DOHH2 (cell line): ENCODE measurements at regions not wholly inside any gene's neighbourhood (a gene's known extent, or its start where the extent isn't known, plus 50 kb on each side); places are given as distances from the start of the nearest gene placed in this dataset.

Experiments
- H3F3A ChIP-seq: fragments of 200-600 bp; sonication (generic), shearing (Covaris generic); 2 replicates; pipeline ENCODE4 v1.6.0; 2016; ENCODE audit warnings: antibody characterized with exemption, mild to moderate bottlenecking; ENCODE audit not compliant: control insufficient read depth, insufficient read depth
- H3K27ac ChIP-seq: fragments of 200-600 bp; sonication (generic); 2 replicates; pipeline ENCODE4 v1.5.1; 2014; ENCODE audit warnings: low read depth, mild to moderate bottlenecking, low read length, moderate library complexity
- H3K27me3 ChIP-seq: fragments of 200-600 bp; sonication (generic); 2 replicates; pipeline ENCODE4 v1.6.1; 2014; ENCODE audit warnings: mild to moderate bottlenecking, low read length, mixed read lengths; ENCODE audit not compliant: control insufficient read depth
- H3K36me3 ChIP-seq: fragments of 200-600 bp; sonication (generic); 2 replicates; pipeline ENCODE4 v1.6.1; 2014; ENCODE audit warnings: mild to moderate bottlenecking, low read length, moderate library complexity, mixed read lengths; ENCODE audit not compliant: control insufficient read depth
- H3K4me1 ChIP-seq: fragments of 200-600 bp; sonication (generic); 2 replicates; pipeline ENCODE4 v1.6.1; 2014; ENCODE audit warnings: mild to moderate bottlenecking, low read length, mixed read lengths; ENCODE audit not compliant: control insufficient read depth
- H3K4me2 ChIP-seq: fragments of 200-600 bp; sonication (generic); 2 replicates; pipeline ENCODE4 v1.6.0; 2014; ENCODE audit warnings: mild to moderate bottlenecking, low read length, moderate library complexity
- H3K4me3 ChIP-seq: fragments of 200-600 bp; sonication (generic); 2 replicates; pipeline ENCODE4 v1.5.1; 2014; ENCODE audit warnings: mild to moderate bottlenecking, low read length, mixed read lengths
- H3K79me2 ChIP-seq: fragments of 200-600 bp; sonication (generic); 2 replicates; pipeline ENCODE4 v1.6.1; 2014; ENCODE audit warnings: mild to moderate bottlenecking, low read length, mixed read lengths; ENCODE audit not compliant: control insufficient read depth
- H3K9me2 ChIP-seq: fragments of 200-600 bp; sonication (generic); replicated peaks from 2 replicates; pipeline ENCODE4 v1.6.1; 2014; ENCODE audit warnings: mild to moderate bottlenecking, low read length, mixed read lengths; ENCODE audit not compliant: control insufficient read depth
- H3K9me3 ChIP-seq: fragments of 200-600 bp; sonication (generic); 2 replicates; pipeline ENCODE4 v1.6.1; 2014; ENCODE audit warnings: antibody characterized with exemption, low read length, mixed read lengths; ENCODE audit not compliant: control insufficient read depth, insufficient read depth
- H4K20me1 ChIP-seq: fragments of 200-600 bp; sonication (generic); 2 replicates; pipeline ENCODE4 v1.6.0; 2014; ENCODE audit warnings: low read depth, mild to moderate bottlenecking, antibody characterized with exemption, low read length, moderate library complexity; ENCODE audit not compliant: control insufficient read depth, insufficient read depth
- CTCF ChIP-seq: fragments of 200-600 bp; sonication (generic); IDR thresholded peaks from one replicate; pipeline ENCODE4 v1.5.1; 2014; ENCODE audit warnings: antibody characterized with exemption, mild to moderate bottlenecking, low read depth, low read length; ENCODE audit not compliant: poor library complexity, severe bottlenecking
- EZH2phosphoT487 ChIP-seq: fragments of 200-600 bp; sonication (generic); IDR thresholded peaks from 2 replicates; pipeline ENCODE4 v1.6.1; 2017; ENCODE audit warnings: borderline replicate concordance, mild to moderate bottlenecking, antibody characterized with exemption, low read length, moderate library complexity, mixed read lengths

- H3K27ac ChIP-seq, result no peak overlapping the region
- H3K79me2 ChIP-seq, result no peaks in the 10 kb centered on the region
- no peaks in the 10 kb centered on the region for H3F3A ChIP-seq
- H3K9me2 ChIP-seq, result no peaks in the 10 kb centered on the region
- TF ChIP-seq CTCF, result no peak
- no peak for TF ChIP-seq EZH2phosphoT487
- H3K36me3 ChIP-seq, result no peaks in the 10 kb centered on the region
- H3K4me3 ChIP-seq, result no peak overlapping the region
- H3K4me2 ChIP-seq, result no peak overlapping the region
- no peaks in the 10 kb centered on the region for H4K20me1 ChIP-seq
- no peaks in the 10 kb centered on the region for H3K9me3 ChIP-seq
- H3K4me1 ChIP-seq, result no peaks in the 10 kb centered on the region
- no peaks in the 10 kb centered on the region for H3K27me3 ChIP-seq
Observed at GRCh38 chr2:221653182-221653581, 81.1 kb upstream of the EPHA4 start.

- TF ChIP-seq EZH2phosphoT487, result no peak
- no peak for TF ChIP-seq CTCF
- Histone ChIP-seq H3K4me1 (no peaks in the 10 kb centered on the region), H3K27me3 (no peaks in the 10 kb centered on the region), H4K20me1 (no peaks in the 10 kb centered on the region), H3K27ac (no peak overlapping the region), H3K4me2 (no peak overlapping the region), H3K9me3 (no peaks in the 10 kb centered on the region; the same call in 1 of the 2 replicates), H3K4me3 (no peak overlapping the region), H3K79me2 (no peaks in the 10 kb centered on the region), H3K36me3 (no peaks in the 10 kb centered on the region), H3K9me2 (no peaks in the 10 kb centered on the region), H3F3A (no peaks in the 10 kb centered on the region)
Observed at GRCh38 chr2:221649051-221649775, 77.1 kb upstream of the EPHA4 start.

GRCh38 chr2:221642447-221642846 lies 70.3 kb upstream of the EPHA4 start:
- no peak overlapping the region for H3K27ac ChIP-seq
- TF ChIP-seq EZH2phosphoT487 (no peak), CTCF (no peak)

More at GRCh38 chr2:221642447-221642846, 70.3 kb upstream of the EPHA4 start:
- no peaks in the 10 kb centered on the region for H3K79me2 ChIP-seq
- no peaks in the 10 kb centered on the region for H3F3A ChIP-seq
- H4K20me1 ChIP-seq, result no peaks in the 10 kb centered on the region
- no peak overlapping the region for H3K4me2 ChIP-seq
- no peaks in the 10 kb centered on the region for H3K27me3 ChIP-seq
- H3K9me2 ChIP-seq, result no peaks in the 10 kb centered on the region
- H3K4me1 ChIP-seq, result peaks cover 16% of the 10 kb centered on the region
- H3K36me3 ChIP-seq, result no peaks in the 10 kb centered on the region
- no peaks in the 10 kb centered on the region; the same call in 1 of the 2 replicates for H3K9me3 ChIP-seq
- H3K4me3 ChIP-seq, result no peak overlapping the region
